GM23338 (cell line): ENCODE measurements at regions not wholly inside any gene's neighbourhood (a gene's known extent, or its start where the extent isn't known, plus 50 kb on each side); places are given as distances from the start of the nearest gene placed in this dataset.

Experiments used
- CTCF ChIP-seq, 2 experiments: fragments of 200-600 bp in 1 of 2; sonication (generic) in 1 of 2; conservative IDR thresholded peaks; 2 replicates each; pipeline versions ENCODE4 v1.5.1 to v1.6.1; 2016 to 2017; ENCODE audit warnings: antibody characterized with exemption in 2 of 2, low read depth in 2 of 2, mild to moderate bottlenecking in 2 of 2, moderate library complexity in 1 of 2
- POLR2AphosphoS5 ChIP-seq: IDR thresholded peaks from 2 replicates; pipeline ENCODE4 v1.6.1; 2016; ENCODE audit warnings: antibody characterized with exemption, low read depth

GRCh38 chr7:149605696-149606095 is 108.1 kb upstream of the ZNF746 start:
- TF ChIP-seq POLR2AphosphoS5: no peak
- no peak for TF ChIP-seq CTCF (conservative IDR thresholded peaks at IDR 0.05; ENCODE audit: low read depth in 2 of 2)
